SK-N-SH treated with all-trans-retinoic acid at 6 μM for 48 hours (cell line): ENCODE measurements at regions not wholly inside any gene's neighbourhood (a gene's known extent, or its start where the extent isn't known, plus 50 kb on each side); places are given as distances from the start of the nearest gene placed in this dataset.

Experiments used
- ESRRG ChIP-seq: fragments of 250-450 bp; sonication (Bioruptor Pico); IDR thresholded peaks from 2 replicates; pipeline ENCODE4 v1.6.1; 2021; ENCODE audit warnings: mild to moderate bottlenecking
- GLIS3 ChIP-seq: fragments of 250-450 bp; sonication (Bioruptor Pico); IDR thresholded peaks from 2 replicates; pipeline ENCODE4 v1.5.0; 2020; ENCODE audit warnings: mild to moderate bottlenecking, moderate library complexity
- TCF4 ChIP-seq: fragments of 250-450 bp; sonication (Bioruptor Pico); IDR thresholded peaks from 2 replicates; pipeline ENCODE4 v1.8.0; 2021; ENCODE audit warnings: mild to moderate bottlenecking, moderate library complexity, borderline replicate concordance

GRCh38 chr3:73786321-73786807 is 161.6 kb upstream of the PDZRN3 start:
- no peak for TF ChIP-seq TCF4 (CRISPR knock-in tag)
- TF ChIP-seq GLIS3 (CRISPR knock-in tag), result no peak
- TF ChIP-seq ESRRG, result no peak
